Mesenteric fat pad (tissue), 1 donor: ENCODE measurements at regions not wholly inside any gene's neighbourhood (a gene's known extent, or its start where the extent isn't known, plus 50 kb on each side); places are given as distances from the start of the nearest gene placed in this dataset.
A peak's percentile ranks its signal among the peaks of the same experiment; 100 is the strongest.

Source experiments
- DNase-seq: peaks from one replicate; pipeline ENCODE4 v3.0.0-alpha.2; 2020; ENCODE audit warnings: low spot score
- donor health status: DM: yes; HTN: yes; CAD: no.

DNA sequence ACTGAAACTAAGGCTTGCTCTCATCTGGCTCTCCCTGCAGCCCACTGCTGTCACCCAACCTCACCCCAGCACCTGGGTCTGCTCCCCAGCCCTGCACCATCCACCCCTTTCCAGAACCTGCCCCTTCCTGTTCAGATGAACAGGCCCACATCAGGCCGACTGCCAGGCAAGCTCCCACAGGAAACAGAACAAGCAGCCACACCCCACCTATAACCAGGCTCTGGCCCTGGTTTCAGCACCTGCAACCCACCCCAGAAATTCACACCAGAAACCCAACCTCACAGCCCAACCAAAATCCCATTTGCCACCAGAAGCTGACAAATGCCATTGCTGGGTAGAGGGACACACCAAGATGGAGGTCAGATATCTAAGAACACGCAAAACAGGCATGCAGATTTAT, 159.2 kb upstream of the ID2 start:
- no peak for DNase-seq

DNA sequence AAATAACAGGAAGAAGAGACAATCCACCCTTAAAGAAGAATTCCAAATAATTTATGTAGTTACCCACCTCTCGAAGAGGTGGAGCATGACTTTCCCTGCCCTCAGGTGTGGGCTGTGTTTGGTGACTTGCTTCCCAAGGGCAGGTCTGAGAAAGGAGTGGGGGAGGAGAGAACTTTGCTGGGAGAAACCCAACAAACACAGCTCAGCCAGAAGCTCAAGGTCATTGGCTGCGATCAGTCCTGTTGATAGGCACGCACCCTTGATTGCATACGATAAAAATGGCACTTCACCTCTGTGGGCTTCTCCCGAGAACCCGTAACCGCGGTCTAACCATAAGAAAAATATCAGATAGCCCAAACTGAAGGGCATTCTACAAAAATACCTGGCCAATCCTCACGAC, 157.5 kb upstream of the ID2 start:
- no peak for DNase-seq

DNA sequence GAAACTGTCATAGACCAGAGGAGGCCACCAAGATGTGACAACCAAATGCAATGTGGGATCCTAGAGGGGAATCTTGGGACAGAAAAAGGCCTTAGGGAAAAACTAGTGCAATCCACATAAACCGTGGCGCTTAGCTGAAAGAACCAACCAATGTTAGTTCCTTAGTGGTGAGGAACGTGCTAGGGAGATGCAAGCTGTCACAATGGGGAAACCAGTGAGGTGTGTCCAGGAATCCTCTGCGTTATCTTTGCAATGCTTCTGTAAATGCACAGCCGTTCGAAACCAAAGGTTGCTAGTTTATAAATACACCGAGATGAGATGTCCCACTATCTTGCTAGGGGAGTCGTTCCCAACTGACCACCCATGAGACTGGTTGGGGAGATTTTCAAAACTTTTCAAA, 157.0 kb upstream of the ID2 start:
- no peak for DNase-seq

DNA sequence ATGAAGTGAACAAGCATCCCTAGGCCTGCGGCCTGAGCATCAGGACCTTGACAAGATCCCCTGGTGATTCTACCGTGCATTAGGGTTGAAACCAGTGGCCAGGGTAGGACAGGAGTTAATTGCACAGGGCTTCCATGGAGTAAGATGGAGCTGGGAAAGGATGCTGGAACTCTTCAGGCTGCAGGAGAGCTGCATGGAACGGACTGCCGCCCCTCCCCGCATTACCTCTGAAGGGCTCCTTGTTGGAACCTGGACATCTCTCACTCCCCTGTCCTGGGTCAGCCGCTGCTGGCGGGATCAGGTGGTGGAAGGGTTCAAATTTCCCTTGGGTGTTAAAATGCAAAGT, 156.6 kb upstream of the ID2 start:
- DNase-seq = no peak

DNA sequence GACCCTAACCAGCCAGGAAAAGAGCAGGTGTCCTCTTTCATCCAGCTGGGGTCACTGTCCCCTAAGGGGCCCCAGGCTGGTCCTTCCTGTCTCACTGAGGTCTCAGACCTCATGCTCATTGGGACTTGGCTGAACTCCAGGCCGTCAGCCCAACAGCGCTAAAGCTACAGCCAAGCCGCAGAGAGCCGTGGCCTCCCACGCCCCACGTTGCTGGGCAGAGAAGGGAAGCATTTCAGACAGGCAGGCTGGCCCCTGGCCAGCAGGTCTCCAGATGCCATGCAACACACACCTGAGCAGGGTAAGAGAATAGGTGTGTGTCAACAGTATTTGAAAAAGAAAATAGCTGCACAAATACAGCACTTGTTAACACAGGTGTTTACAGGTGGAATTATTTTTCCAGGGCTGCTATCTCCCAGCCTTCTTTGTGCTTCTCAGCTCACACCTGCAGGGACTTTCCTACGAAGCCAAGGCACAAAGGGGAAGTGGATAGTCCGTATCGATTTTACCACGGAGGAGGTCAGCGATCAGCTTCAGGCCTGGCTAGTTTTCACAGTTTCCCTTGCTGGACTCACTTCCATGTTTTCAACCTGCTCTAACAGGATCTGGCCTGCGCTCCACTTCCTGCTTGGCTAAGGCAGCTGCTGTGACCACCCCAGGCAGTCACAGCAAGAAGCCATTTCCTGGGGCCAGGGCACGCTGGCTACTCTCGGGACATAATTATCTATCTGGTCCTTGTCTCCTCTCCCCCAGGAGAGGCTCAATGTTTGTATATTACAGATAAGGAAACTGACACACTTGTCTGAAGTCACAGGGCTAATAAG, 156.1 kb upstream of the ID2 start:
- DNase-seq = no peak

DNA sequence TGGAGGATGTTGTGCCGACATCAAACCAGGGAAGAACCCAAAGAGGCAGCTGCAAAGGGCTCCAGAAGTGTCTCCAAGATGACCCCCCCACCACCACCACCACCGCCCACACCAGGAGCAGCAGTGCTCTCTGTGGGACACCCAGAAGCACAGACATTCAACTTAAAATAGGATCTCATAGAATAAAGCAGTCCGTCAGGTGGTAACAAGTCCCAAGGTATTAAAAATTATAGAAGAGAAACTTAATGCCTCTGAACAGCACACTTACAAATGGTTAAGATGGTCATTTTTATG, 155.5 kb upstream of the ID2 start:
- no peak for DNase-seq

DNA sequence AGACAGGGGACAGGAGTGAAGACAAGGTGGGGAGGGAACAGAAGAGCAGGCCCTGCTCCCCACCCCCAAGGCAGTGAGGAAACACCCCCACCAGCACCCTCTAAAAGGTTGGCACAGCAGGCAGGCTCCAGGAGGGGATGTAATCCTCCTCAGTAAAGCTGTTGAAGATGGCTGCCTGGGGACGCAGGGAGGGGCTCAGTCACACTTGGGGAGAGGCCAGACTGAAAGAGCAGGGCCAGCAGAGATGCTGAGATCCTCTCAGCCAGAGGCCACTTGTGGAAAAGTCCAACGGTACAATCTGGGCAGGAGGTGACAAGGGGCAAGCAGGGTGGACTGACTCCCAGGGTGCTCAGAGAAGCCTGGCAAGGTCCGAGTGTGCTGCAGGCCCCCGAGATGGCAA, 154.8 kb upstream of the ID2 start:
- no peak for DNase-seq

DNA sequence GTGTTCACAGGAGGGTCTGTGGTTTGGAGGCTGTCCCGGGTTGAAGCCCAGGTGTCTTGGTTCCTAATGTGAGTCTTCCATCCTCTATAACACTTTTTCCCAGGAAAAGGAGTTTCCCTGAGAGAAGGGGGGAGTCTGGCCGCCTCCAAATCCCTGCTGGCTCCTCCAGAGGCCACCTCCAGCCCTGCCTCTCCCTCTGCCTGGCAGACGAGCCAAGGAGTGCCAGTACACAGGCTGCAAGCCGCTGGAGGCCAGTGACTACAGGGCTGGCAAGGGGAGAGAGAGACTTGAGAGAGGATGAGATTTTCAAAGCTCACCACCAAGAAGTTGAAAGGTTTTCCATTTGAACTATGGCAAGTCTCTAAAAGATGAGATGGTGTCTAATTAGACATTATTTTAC, 154.2 kb upstream of the ID2 start:
- no peak for DNase-seq

DNA sequence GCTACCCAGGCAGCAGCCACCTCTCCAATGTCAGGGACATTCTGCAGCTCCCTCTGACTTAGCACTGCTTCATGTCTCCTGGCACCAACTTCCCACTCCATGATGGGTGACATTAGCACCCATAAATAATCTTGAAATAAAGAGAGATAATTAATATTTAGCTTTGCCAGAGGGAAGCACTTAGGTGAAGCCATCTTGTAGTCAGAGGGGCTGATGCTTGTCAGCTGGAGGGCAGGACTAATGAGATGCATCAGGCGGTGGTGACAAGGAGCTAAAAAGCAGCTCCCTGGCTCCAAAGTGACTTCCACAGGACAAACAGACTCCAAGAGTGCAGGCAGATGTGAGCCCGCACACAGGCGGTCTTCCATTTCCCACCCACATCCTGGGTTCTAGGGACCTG, 153.0 kb upstream of the ID2 start:
- no peak for DNase-seq

DNA sequence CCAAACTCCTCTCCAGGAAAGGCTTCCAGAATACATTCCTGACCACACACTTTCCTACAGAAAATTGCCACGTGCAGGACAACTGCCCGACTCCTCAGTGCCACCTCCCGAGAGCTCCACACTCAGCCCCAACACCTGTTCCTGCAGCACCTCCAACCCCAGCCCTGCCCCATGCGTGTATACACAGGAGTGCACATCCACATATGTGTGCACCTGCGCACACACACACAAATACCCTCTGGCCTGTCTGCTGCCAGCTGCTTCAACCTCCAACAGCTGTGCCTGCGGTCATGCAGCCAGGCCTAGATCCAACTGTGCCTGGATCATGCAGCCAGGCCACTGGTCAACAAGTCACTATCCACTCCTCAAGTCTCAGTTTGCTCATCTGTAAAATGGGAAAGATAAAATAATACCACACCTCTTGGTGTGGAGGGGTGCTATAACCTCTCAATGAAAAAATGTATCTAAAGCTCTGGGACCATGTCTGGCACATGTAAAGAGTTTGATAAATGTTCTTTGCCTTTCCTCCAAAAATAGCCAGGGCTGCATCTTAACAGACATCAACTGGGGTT, 152.1 kb upstream of the ID2 start:
- DNase-seq = no peak

DNA sequence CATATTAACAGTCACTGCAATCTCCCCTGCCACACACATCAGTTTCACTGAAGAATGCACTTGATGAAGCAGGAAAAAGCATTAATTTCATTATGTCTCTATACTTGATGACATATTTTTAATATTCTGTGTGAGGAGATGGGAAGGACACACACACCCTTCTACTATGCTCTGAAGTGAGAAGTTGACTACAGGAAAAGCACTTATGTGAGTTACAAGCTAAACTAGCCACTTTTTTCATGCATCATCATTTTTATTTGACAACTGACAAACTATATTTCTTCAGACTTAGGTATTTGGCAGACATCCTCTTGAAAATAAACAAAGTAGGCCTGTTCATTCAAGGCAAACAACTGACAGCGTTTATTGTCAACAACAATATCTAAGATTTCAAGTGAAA, 150.4 kb upstream of the ID2 start:
- no peak for DNase-seq

DNA sequence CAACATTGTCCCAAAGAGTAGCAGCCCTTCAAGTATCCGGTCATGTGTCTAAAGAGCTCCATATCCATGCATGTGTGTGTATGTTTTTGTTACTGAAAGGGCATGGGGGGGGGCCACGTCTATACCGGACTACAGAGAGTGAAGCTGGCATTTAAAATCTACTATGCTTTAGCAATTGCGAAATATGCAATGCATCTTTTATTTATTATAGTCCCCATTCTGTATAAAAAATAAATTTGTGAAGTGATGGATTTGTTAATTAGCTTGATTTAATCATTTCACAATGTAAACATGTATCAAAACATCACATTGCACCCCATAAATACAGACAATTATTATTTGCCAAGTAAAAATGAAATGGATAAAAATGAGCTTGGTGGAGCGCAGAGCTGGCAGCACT, 149.4 kb upstream of the ID2 start:
- no peak for DNase-seq

DNA sequence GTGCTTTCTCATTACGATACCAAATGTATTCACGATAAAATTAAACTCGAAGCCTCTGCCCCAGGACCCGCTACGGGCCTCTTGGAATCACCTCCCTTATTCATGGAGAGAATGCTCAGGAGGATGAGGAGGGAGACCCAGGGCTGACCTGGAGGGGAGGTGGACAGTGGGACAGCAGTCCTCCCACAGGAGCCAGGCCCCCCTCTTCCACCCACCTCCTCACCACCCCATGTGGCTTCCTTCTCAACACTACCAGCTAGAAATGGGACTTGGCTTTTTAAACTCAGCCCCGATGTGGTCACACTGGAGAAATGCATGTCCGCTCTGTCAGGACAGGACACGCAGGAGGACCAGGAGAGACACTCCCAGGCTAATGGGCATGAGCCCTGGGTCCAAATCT, 147.9 kb upstream of the ID2 start:
- no peak for DNase-seq

DNA sequence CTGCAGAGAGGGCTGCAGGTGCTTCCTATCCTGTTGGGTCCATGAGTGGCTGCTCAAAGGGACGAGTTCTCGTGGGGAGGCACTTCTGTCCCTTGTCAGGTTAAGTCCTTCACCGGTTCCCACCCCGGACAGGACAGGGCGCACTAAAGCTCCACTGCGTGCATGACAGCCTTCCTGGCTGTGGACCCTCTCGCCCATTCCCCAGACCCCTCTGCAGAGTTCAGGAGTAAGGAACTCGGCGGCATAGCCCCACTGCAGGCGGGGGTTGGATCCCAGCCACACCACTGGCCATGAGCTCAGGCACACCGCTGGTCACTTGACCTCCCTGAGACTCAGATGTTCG, 147.5 kb upstream of the ID2 start:
- DNase-seq = no peak

DNA sequence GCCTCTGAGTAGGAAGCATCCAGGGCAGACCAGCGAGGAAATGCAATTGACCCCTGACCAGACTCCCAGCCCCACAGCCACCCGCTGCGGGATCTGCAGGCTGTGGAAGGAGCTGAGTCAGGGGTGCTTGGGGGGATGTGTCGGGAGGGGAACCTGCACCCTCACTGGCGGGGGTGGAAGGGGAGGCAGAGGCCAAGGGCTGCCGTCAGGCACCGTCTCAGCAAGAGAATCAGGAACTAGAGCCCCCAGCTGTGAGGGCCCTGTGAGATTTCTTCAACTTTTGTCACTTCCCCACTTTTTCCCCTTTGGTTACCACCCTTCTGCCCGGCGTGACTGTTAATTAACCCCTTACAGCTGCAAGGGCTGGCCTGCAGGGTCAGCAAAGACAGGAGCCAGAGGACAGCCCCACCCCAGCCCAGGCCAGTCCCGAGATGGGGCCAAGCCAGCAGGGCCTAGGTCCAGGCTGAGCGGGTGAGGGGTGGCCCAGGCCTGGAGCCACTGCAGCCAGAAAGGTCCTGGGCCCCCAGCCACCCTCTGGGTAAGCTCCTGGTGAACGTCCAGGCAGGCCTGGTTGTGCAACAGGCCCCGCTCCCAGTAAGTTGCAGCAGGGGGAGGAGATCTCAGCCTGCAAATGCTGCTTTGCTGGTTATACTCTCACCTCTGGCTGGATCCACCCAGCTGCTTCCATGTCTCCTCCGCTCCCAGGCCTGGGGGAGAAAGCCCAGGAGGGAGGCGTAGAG, 147.0 kb upstream of the ID2 start:
- DNase-seq = peak; percentile 91

DNA sequence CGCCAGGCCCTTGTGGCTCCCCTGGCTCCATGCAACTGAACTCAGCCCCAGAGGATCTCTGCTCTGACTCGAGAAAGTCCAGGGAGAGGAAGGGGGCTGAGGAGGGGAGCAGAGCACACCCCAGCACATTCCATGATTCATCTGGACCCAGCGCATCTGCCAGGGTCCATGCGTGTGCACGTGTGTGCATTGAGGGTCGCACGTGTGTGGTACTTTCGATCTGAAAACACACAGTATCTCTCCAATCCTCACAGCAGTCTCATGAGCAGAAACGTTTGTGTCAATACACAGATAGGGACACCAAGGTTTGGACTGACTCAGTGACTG, 146.4 kb upstream of the ID2 start:
- DNase-seq = no peak

DNA sequence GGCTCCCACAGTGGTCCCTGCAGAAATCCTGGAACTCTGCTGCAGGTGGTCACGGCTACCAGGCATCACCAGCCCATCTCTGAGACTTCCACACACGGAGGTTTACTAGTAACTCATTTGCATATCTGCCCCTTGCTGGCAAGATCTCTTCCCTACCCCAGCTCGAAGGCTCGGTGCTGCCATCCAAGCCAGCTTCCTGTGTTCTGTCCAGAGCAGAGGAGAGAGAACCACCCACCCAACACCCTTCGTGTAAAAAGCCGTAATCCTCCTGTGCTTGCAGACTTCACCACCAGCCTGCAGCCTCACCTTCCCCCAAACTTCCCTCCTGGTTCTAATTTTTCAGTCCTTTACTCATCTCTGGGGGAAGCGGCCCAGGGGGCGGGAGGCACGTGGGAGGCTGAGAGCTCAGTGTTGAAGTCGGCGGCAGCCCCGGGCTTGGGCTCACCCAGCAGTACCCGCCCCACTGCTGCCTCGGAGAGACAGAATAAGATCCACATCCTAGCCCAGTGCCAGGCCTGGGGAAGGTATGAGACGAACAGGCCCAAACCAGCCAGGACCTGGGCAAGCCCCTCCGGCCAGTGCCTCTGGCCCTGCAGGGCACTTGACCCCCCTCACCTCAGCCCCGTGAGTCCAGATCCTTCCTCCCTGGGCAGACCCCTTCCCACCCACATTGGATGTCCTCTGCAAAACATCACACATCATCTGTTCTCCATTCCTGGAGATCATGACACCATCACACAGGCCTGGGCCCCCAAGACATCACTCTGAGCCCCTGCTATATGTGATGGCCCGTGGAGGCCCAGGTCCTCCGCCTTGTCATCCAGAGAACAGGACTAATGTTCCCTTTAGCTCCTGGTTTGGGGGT, 145.8 kb upstream of the ID2 start:
- DNase-seq = peak; percentile 82

DNA sequence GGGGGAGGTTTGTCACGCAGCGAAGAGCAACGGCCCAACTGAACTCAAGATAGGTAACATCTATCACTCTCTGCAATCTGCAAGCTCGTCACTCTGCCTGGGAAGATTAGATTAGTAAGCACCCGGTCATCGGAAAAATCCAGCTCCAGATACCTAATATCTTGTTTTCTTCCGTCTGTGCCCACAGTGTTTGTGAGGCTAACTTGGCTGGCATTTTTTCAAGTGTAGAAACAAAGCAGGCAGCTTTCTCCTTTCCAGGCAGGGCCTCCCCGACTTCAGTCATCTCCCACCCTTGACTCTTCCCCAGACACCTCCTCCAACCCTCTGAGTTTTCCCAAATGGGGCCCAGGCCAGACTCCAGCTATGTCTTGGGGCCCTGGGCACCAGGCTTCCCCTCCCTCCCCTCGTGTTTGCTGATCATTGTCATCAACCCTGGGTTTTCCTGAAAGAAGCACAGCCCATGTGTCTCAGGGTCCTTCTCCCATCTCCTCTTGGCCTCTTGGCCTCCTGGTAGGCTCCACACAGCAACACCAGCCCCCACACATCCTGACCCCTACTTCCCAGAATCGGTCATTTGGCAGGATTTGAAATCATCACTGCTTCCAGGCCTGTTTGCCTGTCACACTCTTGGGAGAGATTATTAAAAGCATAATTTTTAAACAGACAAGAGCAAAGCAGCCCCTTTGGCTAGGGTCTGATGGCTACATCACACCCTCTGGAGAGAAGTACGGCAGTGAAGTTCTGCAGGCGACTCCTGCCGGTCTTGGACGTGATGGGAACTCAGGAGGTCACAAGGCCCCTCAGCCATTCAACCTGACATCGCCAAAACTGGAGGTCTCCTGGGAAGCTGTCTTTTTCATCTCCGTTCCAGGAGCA, 144.9 kb upstream of the ID2 start:
- peak; percentile 81 for DNase-seq

DNA sequence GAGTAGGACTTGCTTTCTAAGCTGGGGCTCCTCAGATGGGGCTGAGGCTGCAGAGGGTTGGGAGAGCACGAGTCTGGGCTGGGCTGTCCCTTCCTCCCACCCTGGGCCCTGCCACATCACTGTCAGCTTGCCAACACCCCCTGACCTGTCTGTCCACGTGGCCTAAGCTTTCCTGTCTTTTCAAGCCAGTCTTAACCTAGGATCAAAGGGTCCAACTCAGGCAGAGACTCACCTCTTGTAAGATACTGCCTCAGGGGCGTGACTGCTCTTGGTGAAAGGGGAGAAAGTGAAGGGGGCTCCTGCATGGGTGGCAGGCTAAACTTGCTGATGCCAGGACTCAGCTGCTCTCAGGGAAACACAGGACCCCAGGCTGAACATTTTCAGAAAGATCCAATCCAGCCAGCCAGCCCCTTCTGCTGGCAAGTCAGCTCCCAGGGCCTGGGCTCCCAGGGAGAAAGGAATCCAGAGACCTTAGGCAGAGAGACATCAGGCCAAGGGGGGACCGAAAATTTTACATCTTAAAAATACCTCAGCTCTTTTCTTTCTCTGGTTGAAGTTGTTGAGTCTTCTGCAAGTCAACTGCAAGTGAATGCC, 144.2 kb upstream of the ID2 start:
- DNase-seq = peak; percentile 60

DNA sequence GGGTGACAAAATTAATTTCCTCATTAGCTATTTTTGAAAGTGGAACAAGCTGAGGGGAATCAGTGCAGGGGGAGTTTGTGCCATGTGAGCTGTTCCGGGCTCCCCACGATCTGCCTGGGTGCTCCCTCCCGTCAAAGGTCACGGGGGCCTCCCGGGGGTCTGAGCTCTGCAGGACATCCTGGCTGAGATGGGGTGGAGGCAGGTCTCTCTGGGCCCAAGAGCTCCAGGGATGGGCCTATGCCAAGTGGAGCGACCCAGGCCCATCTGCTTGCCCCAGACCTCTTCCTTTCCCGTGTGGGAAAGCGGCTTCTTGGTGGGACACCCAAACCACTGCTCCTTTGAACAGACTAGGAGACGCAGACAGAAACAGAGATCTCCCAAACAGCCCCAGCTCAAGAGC, 143.3 kb upstream of the ID2 start:
- DNase-seq = peak; percentile 86
